ENCODE measurements at regions not wholly inside any gene's neighbourhood (a gene's known extent, or its start where the extent isn't known, plus 50 kb on each side); places are given as distances from the start of the nearest gene placed in this dataset.

GRCh38 chr4:129387666-129388065 is 291.7 kb downstream of the C4orf33 start:
- DNase-seq, result no peak
- no peaks in the 10 kb centered on the region for H3K9me3 ChIP-seq
- intact Hi-C loops (cut with DNase I), result no loop called here
- H3K4me3 ChIP-seq, result no peak overlapping the region
- no peaks in the 10 kb centered on the region for H3K4me1 ChIP-seq
- no peak overlapping the region for H3K27ac ChIP-seq
- TF ChIP-seq POLR2A (IDR thresholded peaks at IDR 0.05), result no peak
- TF ChIP-seq, protein P1, sequence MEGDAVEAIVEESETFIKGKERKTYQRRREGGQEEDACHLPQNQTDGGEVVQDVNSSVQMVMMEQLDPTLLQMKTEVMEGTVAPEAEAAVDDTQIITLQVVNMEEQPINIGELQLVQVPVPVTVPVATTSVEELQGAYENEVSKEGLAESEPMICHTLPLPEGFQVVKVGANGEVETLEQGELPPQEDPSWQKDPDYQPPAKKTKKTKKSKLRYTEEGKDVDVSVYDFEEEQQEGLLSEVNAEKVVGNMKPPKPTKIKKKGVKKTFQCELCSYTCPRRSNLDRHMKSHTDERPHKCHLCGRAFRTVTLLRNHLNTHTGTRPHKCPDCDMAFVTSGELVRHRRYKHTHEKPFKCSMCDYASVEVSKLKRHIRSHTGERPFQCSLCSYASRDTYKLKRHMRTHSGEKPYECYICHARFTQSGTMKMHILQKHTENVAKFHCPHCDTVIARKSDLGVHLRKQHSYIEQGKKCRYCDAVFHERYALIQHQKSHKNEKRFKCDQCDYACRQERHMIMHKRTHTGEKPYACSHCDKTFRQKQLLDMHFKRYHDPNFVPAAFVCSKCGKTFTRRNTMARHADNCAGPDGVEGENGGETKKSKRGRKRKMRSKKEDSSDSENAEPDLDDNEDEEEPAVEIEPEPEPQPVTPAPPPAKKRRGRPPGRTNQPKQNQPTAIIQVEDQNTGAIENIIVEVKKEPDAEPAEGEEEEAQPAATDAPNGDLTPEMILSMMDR (IDR thresholded peaks at IDR 0.05), result no peak
- H3K36me3 ChIP-seq, result no peaks in the 10 kb centered on the region
- no peaks in the 10 kb centered on the region for H3K27me3 ChIP-seq

- intact Hi-C loops (cut with DNase I), result no loop called here
- no peak for DNase-seq
- TF ChIP-seq POLR2A (IDR thresholded peaks at IDR 0.05), result no peak
- TF ChIP-seq, protein P1 (IDR thresholded peaks at IDR 0.05), result no peak
- WGBS, 2 donors, result 64 to 82% methylated on average over 4 of the region's 4 CpGs
- Histone ChIP-seq H3K27me3 (no peaks in the 10 kb centered on the region), H3K4me1 (no peaks in the 10 kb centered on the region), H3K4me3 (no peak overlapping the region), H3K27ac (no peak overlapping the region), H3K36me3 (no peaks in the 10 kb centered on the region), H3K9me3 (peaks cover 0 to 4% (median 0%) of the 10 kb centered on the region in 3 donors)
These were observed 298.0 kb downstream of the C4orf33 start for GRCh38 chr4:129393976-129394375.

DNA sequence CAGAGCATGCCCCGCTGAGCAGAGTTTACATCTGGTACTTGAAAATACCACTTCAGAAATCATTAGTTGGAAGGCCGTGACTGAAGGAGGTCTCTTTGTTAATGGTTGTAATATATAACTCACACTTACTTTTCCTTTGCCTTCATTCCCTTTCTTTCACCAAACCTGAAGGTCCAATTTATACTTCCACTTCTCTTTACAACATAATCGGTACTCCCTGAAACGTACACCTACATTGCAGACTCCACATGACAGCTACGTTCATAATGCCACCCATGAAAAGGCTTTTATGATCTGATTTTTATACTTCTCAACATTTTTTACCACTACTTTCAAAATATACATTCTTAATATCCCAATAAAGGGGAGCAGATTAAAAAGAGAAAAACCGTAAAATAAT is 298.7 kb downstream of the C4orf33 start:
- 58 to 70% methylated on average over 6 of the region's 6 CpGs for WGBS, 2 donors
- TF ChIP-seq POLR2A (IDR thresholded peaks at IDR 0.05), result no peak
- TF ChIP-seq, protein P1 (IDR thresholded peaks at IDR 0.05), result no peak
- intact Hi-C loops (cut with DNase I), result no loop called here
- H3K9me3 ChIP-seq, result peaks cover 0 to 6% (median 4%) of the 10 kb centered on the region in 3 donors
- no peak overlapping the region for H3K27ac ChIP-seq
- no peak for DNase-seq
- H3K27me3 ChIP-seq, result no peaks in the 10 kb centered on the region
- no peaks in the 10 kb centered on the region for H3K4me1 ChIP-seq
- no peak overlapping the region for H3K4me3 ChIP-seq
- H3K36me3 ChIP-seq, result no peaks in the 10 kb centered on the region

GRCh38 chr4:129403848-129404247 is 307.9 kb downstream of the C4orf33 start:
- Histone ChIP-seq H3K27me3 (no peaks in the 10 kb centered on the region), H3K4me1 (no peaks in the 10 kb centered on the region), H3K27ac (no peak overlapping the region), H3K4me3 (no peak overlapping the region), H3K9me3 (peaks cover 0 to 9% (median 0%) of the 10 kb centered on the region in 3 donors), H3K36me3 (no peaks in the 10 kb centered on the region)
- TF ChIP-seq, protein P1 (IDR thresholded peaks at IDR 0.05), result no peak
- TF ChIP-seq POLR2A (IDR thresholded peaks at IDR 0.05), result no peak
- no peak for DNase-seq
- intact Hi-C loops (cut with DNase I), result no loop called here
- WGBS, 2 donors, result 64 to 72% methylated on average over 1 of the region's 1 CpG

- H3K36me3 ChIP-seq, result no peaks in the 10 kb centered on the region
- H3K27me3 ChIP-seq, result no peaks in the 10 kb centered on the region
- no peak for DNase-seq
- no peak overlapping the region for H3K27ac ChIP-seq
- 59 to 61% methylated on average over 3 of the region's 3 CpGs for WGBS, 2 donors
- H3K4me1 ChIP-seq, result no peaks in the 10 kb centered on the region
- intact Hi-C loops (cut with DNase I), result no loop called here
- H3K4me3 ChIP-seq, result no peak overlapping the region
- TF ChIP-seq, protein P1 (IDR thresholded peaks at IDR 0.05), result no peak
- no peak for TF ChIP-seq POLR2A (IDR thresholded peaks at IDR 0.05)
- H3K9me3 ChIP-seq, result no peaks in the 10 kb centered on the region
These were observed 314.2 kb downstream of the C4orf33 start for GRCh38 chr4:129410115-129410514.
